T-cell (primary cell): ENCODE measurements at regions not wholly inside any gene's neighbourhood (a gene's known extent, or its start where the extent isn't known, plus 50 kb on each side); places are given as distances from the start of the nearest gene placed in this dataset.

Experiments
- ATAC-seq, 4 experiments: fragments of 200-7000 bp in 3 of 4; fragments of 150-1000 bp in 1 of 4; cut with Tn5 transposase; replicated peaks in 1 of 4; 1 replicate in 3 of 4; 2 replicates in 1 of 4; pipeline ENCODE4 v1.10.0; 2021; ENCODE audit warnings: moderate library complexity in 3 of 4, mild to moderate bottlenecking in 2 of 4, moderate number of reproducible peaks in 1 of 4
- CTCF ChIA-PET, 2 donors: fragments of 300-600 bp; sonication (Branson Sonifier 250); formaldehyde crosslinking; loops; one replicate each; lab custom pipeline; 2022; ENCODE audit warnings: antibody characterized with exemption in 2 of 2; lab: Charles Lee
- POLR2A ChIA-PET, 2 donors: fragments of 300-600 bp; sonication (Branson Sonifier 250); formaldehyde crosslinking; loops; one replicate each; lab custom pipeline; 2022; ENCODE audit warnings: antibody characterized with exemption in 2 of 2; lab: Charles Lee
- DNase-seq, 35 experiments: peaks; one replicate each; pipeline versions ENCODE4 v3.0.0 to v3.0.0-alpha.2; 2013 to 2023
- H3K27ac ChIP-seq: one replicate; pipeline ENCODE4 v1.5.1; 2013; ENCODE audit warnings: low read length
- H3K27me3 ChIP-seq, 2 experiments: replicated peaks in 1 of 2; 1 replicate in 1 of 2; 2 replicates in 1 of 2; pipeline versions ENCODE4 v1.6.1 to v1.7.0; 2013; ENCODE audit warnings: low read length in 1 of 2, mixed read lengths in 1 of 2; ENCODE audit not compliant: control insufficient read depth in 2 of 2, insufficient read depth in 2 of 2; ENCODE audit errors: extremely low read depth in 1 of 2
- H3K36me3 ChIP-seq, 2 donors: 1 replicate in 1 of 2; 2 replicates in 1 of 2; pipeline versions ENCODE4 v1.6.1 to v1.7.0; 2013; ENCODE audit warnings: low read length in 1 of 2; ENCODE audit not compliant: control insufficient read depth in 2 of 2, insufficient read depth in 1 of 2; ENCODE audit errors: extremely low read depth in 1 of 2
- H3K4me1 ChIP-seq, 2 experiments: 1 replicate in 1 of 2; 2 replicates in 1 of 2; pipeline versions ENCODE4 v1.6.1 to v1.7.0; 2013; ENCODE audit warnings: low read length in 2 of 2, mixed read lengths in 1 of 2; ENCODE audit not compliant: insufficient read depth in 2 of 2, control insufficient read depth in 1 of 2; ENCODE audit errors: extremely low read depth in 1 of 2
- H3K4me3 ChIP-seq, 2 donors: 1 replicate in 1 of 2; 2 replicates in 1 of 2; pipeline versions ENCODE4 v1.5.1 to v1.7.0; 2013; ENCODE audit warnings: mild to moderate bottlenecking in 2 of 2, low read length in 1 of 2, moderate library complexity in 1 of 2; ENCODE audit not compliant: control insufficient read depth in 1 of 2; ENCODE audit errors: extremely low read depth in 1 of 2
- H3K9me3 ChIP-seq: 2 replicates; pipeline ENCODE4 v1.7.0; 2013
- H3K27ac Mint-ChIP-seq, 2 donors: one replicate each; pipeline ENCODE4 v1.8.0; 2020 to 2021; ENCODE audit warnings: mild to moderate bottlenecking in 2 of 2, mixed read lengths in 2 of 2
- H3K27me3 Mint-ChIP-seq, 2 donors: one replicate each; pipeline ENCODE4 v1.8.0; 2021 to 2022; ENCODE audit warnings: mixed read lengths in 2 of 2
- H3K36me3 Mint-ChIP-seq: one replicate; pipeline ENCODE4 v1.8.0; 2021; ENCODE audit warnings: mixed read lengths
- H3K4me1 Mint-ChIP-seq, 3 donors: one replicate each; pipeline ENCODE4 v1.8.0; 2020 to 2022; ENCODE audit warnings: mixed read lengths in 3 of 3, mild to moderate bottlenecking in 1 of 3
- H3K4me3 Mint-ChIP-seq, 3 donors: one replicate each; pipeline ENCODE4 v1.8.0; 2020 to 2022; ENCODE audit warnings: mild to moderate bottlenecking in 3 of 3, mixed read lengths in 3 of 3, moderate library complexity in 3 of 3
- H3K9me3 Mint-ChIP-seq, 3 donors: one replicate each; pipeline ENCODE4 v1.8.0; 2020 to 2022; ENCODE audit warnings: mixed read lengths in 3 of 3
- WGBS: methylation state at CpG from one replicate; pipeline ENCODE4 v1.1.5; 2013; ENCODE audit warnings: missing lambda C conversion rate; ENCODE audit not compliant: insufficient coverage; 5-methylcytosine and 5-hydroxymethylcytosine counted together

DNA sequence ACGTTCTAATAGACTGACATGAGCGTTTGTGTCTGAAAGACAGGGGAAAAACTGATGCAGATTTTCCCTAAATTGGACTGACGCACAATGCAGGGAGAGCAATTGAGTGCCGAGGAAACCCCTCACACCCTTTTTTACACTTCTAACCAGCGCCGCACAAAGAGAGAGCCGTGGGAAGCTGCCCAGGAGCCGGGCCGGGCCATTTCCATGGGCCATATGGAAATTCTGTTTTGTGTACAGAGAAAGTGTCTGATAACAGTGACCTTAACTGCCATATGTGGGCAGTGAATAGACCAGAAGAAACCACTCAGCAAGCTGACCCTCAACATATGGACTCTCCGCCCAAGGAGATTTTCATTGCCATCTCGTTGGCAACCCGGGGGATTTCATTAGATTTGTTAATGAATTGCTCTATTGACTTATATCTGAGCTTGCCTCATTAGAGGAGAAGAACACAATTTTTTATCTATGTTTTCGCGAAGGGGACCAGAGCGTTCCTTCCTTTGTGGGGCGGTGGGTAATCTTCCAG, 225.9 kb upstream of the IRX3 start:
- no peak overlapping the region for H3K4me3 Mint-ChIP-seq
- CTCF ChIA-PET: no interaction called here
- 91% methylated on average over 6 of the region's 16 CpGs for WGBS

DNA sequence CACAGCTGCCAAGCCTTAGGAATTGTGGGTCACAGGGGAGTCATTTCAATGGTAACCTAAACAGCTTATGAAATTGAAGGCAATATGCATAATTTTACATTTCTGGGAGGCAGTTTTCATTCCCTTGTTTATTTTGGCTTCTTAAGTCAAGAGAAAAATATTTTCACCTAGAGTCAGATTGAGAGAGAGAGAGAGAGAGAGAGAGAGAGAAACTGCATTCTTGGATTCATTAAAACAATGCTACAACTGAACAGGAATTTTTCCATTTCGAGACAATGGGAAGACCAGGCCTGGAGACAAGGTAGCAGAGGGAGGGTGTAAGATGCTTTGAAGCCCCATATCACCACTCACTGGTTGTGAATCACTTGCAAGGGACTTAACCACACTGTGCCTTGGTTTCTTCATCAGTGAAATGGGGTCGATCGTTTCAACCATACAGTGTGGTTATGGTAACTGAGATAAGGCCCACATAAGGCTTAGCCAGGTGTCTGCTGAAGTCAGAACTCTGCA, 224.7 kb upstream of the IRX3 start:
- Histone ChIP-seq H3K27ac (no peak overlapping the region), H3K4me3 (no peak overlapping the region), H3K36me3 (no peaks in the 10 kb centered on the region), H3K27me3 (peaks cover 0 to 10% of the 10 kb centered on the region in 2 experiments), H3K9me3 (no peaks in the 10 kb centered on the region), H3K4me1 (no peaks in the 10 kb centered on the region)
- no peak for DNase-seq
- Mint-ChIP-seq H3K4me1 (no peaks in the 10 kb centered on the region), H3K36me3 (no peaks in the 10 kb centered on the region), H3K27ac (no peak overlapping the region), H3K27me3 (peaks cover 7 to 18% of the 10 kb centered on the region in 2 donors), H3K4me3 (no peak overlapping the region), H3K9me3 (peaks cover 0 to under 1% (median 0%) of the 10 kb centered on the region in 3 donors)
- 40% methylated on average over 2 of the region's 3 CpGs for WGBS
- ChIA-PET POLR2A (no interaction called here), CTCF (no interaction called here)
- ATAC-seq: no peak

More for the DNA sequence above, 225.9 kb upstream of the IRX3 start:
- POLR2A ChIA-PET: no interaction called here
- Mint-ChIP-seq H3K4me1 (no peaks in the 10 kb centered on the region), H3K36me3 (no peaks in the 10 kb centered on the region), H3K27ac (no peak overlapping the region), H3K9me3 (peaks cover 0 to 3% (median 0%) of the 10 kb centered on the region in 3 donors), H3K27me3 (peaks cover 4 to 18% of the 10 kb centered on the region in 2 donors)
- no peaks in the 10 kb centered on the region for H3K9me3 ChIP-seq
- DNase-seq (no peak), ATAC-seq (no peak)
- no peak overlapping the region for H3K27ac ChIP-seq
- H3K4me3 ChIP-seq: no peak overlapping the region
- no peaks in the 10 kb centered on the region for H3K4me1 ChIP-seq
- H3K27me3 ChIP-seq: peaks cover 0 to 10% of the 10 kb centered on the region in 2 experiments
- H3K36me3 ChIP-seq: no peaks in the 10 kb centered on the region

DNA sequence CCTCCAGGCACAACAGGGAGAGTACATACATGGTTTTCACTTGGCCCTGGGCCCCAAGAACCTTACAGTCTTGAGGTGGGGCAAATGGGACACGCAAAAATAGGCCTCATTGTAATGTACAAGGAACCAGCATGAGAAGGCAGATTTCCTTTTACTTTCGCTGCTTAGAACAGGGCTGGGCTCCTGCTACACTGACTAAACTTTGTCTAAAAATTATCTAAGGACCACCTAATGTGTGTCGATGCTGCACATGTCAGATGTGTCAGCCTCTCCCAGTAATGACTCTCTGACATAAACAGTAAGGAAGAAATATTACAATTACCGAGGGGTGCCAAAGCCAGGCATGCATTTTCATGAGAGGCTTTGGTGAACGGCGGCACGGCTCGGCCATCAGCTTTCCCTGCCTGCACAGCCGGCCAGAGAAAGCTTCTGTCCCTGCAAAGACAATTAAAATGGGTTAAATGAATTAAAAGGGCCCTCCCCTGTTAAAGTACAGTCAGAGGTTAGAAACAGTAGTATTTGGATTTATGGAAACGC, 224.2 kb upstream of the IRX3 start:
- H3K36me3 ChIP-seq: no peaks in the 10 kb centered on the region

DNA sequence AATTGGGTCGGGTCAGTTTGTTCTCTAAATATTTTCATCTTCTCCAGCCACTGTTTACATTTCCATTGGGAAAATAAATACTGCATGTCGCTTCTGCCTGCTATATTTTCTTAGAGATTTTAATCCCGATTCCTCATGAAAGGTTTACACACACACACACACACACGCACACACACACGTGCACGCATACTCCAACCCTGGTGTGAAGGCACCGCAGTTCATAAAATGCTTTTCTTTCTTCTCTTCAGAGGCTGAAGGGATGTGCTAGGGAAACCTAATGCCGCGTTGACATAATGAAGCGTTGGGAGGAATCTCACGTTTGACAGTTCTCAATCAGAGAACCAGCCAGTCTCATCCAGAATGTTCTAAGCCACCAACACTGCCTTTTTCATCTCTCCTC, 222.9 kb upstream of the IRX3 start:
- POLR2A ChIA-PET: no interaction called here
- Histone ChIP-seq H3K36me3 (no peaks in the 10 kb centered on the region), H3K4me3 (no peak overlapping the region), H3K9me3 (no peaks in the 10 kb centered on the region), H3K27ac (no peak overlapping the region), H3K27me3 (peaks cover 2 to 7% of the 10 kb centered on the region in 2 experiments), H3K4me1 (no peaks in the 10 kb centered on the region)
- no peak overlapping the region for H3K27ac Mint-ChIP-seq
- 87% methylated on average over 2 of the region's 11 CpGs for WGBS
- ATAC-seq (no peak), DNase-seq (no peak)
- H3K36me3 Mint-ChIP-seq: no peaks in the 10 kb centered on the region
- CTCF ChIA-PET: no interaction called here
- peaks cover 11 to 28% of the 10 kb centered on the region in 2 donors for H3K27me3 Mint-ChIP-seq
- H3K9me3 Mint-ChIP-seq: no peaks in the 10 kb centered on the region
- H3K4me1 Mint-ChIP-seq: no peaks in the 10 kb centered on the region
- no peak overlapping the region for H3K4me3 Mint-ChIP-seq

More for the DNA sequence above, 224.2 kb upstream of the IRX3 start:
- no peaks in the 10 kb centered on the region for H3K36me3 Mint-ChIP-seq
- DNase-seq (no peak), ATAC-seq (no peak)
- no peaks in the 10 kb centered on the region for H3K4me1 ChIP-seq
- no peak overlapping the region for H3K4me3 Mint-ChIP-seq
- no peaks in the 10 kb centered on the region for H3K9me3 ChIP-seq
- no peaks in the 10 kb centered on the region for H3K9me3 Mint-ChIP-seq
- no peak overlapping the region for H3K27ac ChIP-seq
- H3K4me1 Mint-ChIP-seq: no peaks in the 10 kb centered on the region
- no peak overlapping the region for H3K27ac Mint-ChIP-seq
- H3K27me3 ChIP-seq: peaks cover 0 to 10% of the 10 kb centered on the region in 2 experiments
- WGBS: 79% methylated on average over 7 of the region's 10 CpGs
- H3K27me3 Mint-ChIP-seq: peaks cover 8 to 18% of the 10 kb centered on the region in 2 donors
- no peak overlapping the region for H3K4me3 ChIP-seq
- CTCF ChIA-PET: no interaction called here
- POLR2A ChIA-PET: no interaction called here

DNA sequence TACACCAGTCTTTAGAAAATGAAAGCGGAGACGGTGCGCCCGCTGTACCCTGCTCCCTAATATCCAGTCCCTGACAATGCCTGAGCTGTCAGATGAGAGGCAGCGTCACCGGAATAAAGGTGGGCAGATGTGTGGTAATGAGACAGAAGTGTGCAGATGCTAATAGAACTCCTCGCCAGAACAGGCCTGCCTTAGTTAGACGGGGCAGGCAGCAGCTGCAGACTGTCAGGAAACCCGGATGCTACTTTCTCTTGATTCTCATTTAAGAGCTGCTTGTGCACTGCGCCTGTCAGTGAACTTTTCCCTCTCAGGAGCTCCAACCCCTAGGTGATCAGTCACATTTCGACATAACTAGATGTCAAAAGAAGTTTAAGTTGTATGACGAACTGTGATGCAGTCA, 221.8 kb upstream of the IRX3 start:
- H3K27me3 Mint-ChIP-seq: peaks cover 15 to 23% of the 10 kb centered on the region in 2 donors
- Histone ChIP-seq H3K36me3 (no peaks in the 10 kb centered on the region), H3K27me3 (peaks cover 2 to 10% of the 10 kb centered on the region in 2 experiments), H3K27ac (no peak overlapping the region), H3K9me3 (no peaks in the 10 kb centered on the region), H3K4me3 (no peak overlapping the region), H3K4me1 (no peaks in the 10 kb centered on the region)
- DNase-seq (no peak), ATAC-seq (no peak)
- ChIA-PET POLR2A (no interaction called here), CTCF (no interaction called here)
- no peak overlapping the region for H3K27ac Mint-ChIP-seq
- WGBS: 70% methylated on average over 4 of the region's 12 CpGs
- no peaks in the 10 kb centered on the region for H3K4me1 Mint-ChIP-seq
- no peak overlapping the region for H3K4me3 Mint-ChIP-seq
- H3K36me3 Mint-ChIP-seq: no peaks in the 10 kb centered on the region
- no peaks in the 10 kb centered on the region for H3K9me3 Mint-ChIP-seq

- peaks cover 2 to 8% of the 10 kb centered on the region in 2 experiments for H3K27me3 ChIP-seq
- no peaks in the 10 kb centered on the region for H3K36me3 ChIP-seq
- H3K4me1 ChIP-seq: no peaks in the 10 kb centered on the region
- H3K4me3 ChIP-seq: no peak overlapping the region
- Mint-ChIP-seq H3K4me3 (no peak overlapping the region), H3K27ac (no peak overlapping the region), H3K27me3 (peaks cover 12 to 23% of the 10 kb centered on the region in 2 donors), H3K36me3 (no peaks in the 10 kb centered on the region), H3K9me3 (no peaks in the 10 kb centered on the region), H3K4me1 (no peaks in the 10 kb centered on the region)
- 47% methylated on average over 2 of the region's 11 CpGs for WGBS
- H3K9me3 ChIP-seq: no peaks in the 10 kb centered on the region
- POLR2A ChIA-PET: no interaction called here
- ATAC-seq: no peak
- no peak for DNase-seq
- no peak overlapping the region for H3K27ac ChIP-seq
- CTCF ChIA-PET: no interaction called here
Observed at GRCh38 chr16:54506741-54507500, 220.3 kb upstream of the IRX3 start.
